ENCODE measurements at regions not wholly inside any gene's neighbourhood (a gene's known extent, or its start where the extent isn't known, plus 50 kb on each side); places are given as distances from the start of the nearest gene placed in this dataset.
"Not testable (repeated sequence)": the region's sequence is repeated elsewhere in the genome, so short reads cannot be mapped to it uniquely, and the experiment has no call there.

DNA sequence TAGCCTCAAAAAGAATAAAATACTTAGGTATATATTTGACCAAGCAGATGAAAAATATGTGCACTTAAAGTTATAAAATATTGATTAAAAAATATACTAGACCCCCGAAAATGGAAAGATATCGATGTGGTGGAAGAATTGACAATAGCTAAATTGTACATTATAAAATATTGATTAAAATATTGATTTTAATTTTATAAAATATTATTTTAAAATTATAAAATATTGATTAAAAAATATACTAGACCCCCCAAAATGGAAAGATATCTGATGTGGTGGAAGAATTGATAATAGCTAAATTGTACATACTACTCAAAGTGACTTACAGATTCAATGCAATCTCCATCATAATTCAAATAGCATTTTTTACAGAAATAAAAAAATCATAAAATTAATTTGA is 1540.9 kb upstream of the RAG2 start:
- Mint-ChIP-seq H3K9me3 (peaks cover 4% of the 10 kb centered on the region), H3K27me3 (no peaks in the 10 kb centered on the region), H3K36me3 (no peaks in the 10 kb centered on the region), H3K27ac (no peak overlapping the region), H3K4me3 (no peak overlapping the region), H3K4me1 (no peaks in the 10 kb centered on the region)
- POLR2A ChIA-PET, result no interaction called here
- no peak for ATAC-seq (ENCODE audit: low read depth)
- no peak for DNase-seq

DNA sequence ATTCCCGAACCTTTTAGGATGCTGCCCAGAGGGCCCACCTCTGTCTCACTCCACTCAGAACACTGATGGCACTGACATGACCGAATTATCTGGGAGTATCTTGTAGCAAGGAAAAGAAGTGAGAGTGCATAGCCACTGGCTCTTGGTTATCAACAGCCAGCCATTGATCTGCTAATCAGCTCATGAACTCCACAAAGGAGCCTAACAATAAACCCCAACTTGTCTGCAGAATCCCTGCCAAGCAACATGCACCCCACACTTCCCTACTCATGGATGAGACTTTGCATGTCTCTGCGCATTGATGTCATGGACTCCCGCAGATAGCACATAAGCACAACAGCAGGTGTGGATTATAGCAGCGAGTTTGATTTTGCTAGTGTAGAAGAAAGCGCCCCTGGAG is 1538.9 kb upstream of the RAG2 start:
- H3K9me3 Mint-ChIP-seq, result peaks cover 3% of the 10 kb centered on the region
- no peaks in the 10 kb centered on the region for H3K27me3 Mint-ChIP-seq
- H3K4me3 Mint-ChIP-seq, result no peak overlapping the region
- no peaks in the 10 kb centered on the region for H3K4me1 Mint-ChIP-seq
- ATAC-seq (ENCODE audit: low read depth) (no peak), DNase-seq (no peak)
- no peak overlapping the region for H3K27ac Mint-ChIP-seq
- POLR2A ChIA-PET, result no interaction called here
- no peaks in the 10 kb centered on the region for H3K36me3 Mint-ChIP-seq

DNA sequence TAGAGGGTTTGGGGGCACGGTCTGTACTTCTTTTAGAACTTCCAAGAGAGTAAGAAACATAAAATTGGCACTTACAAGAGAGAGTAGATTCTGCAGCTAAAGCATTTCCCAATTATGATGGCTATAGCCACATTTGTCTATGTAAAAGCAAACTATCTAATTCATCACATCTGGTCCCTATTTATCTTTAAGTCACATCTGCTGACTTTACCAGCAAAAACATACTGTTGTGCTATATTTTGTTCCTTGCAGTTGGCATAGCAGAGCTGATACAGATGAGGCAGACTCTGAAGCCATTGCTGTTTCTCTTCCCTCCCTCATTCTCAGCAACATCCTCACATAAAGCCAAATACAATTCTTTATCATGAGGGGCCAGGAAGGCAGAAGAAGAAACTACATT is 1533.5 kb upstream of the RAG2 start:
- H3K27me3 Mint-ChIP-seq, result no peaks in the 10 kb centered on the region
- DNase-seq (no peak), ATAC-seq (ENCODE audit: low read depth) (no peak)
- H3K4me3 Mint-ChIP-seq, result no peak overlapping the region
- no peaks in the 10 kb centered on the region for H3K9me3 Mint-ChIP-seq
- no peaks in the 10 kb centered on the region for H3K4me1 Mint-ChIP-seq
- no peaks in the 10 kb centered on the region for H3K36me3 Mint-ChIP-seq
- no peak overlapping the region for H3K27ac Mint-ChIP-seq
- POLR2A ChIA-PET, result no interaction called here

DNA sequence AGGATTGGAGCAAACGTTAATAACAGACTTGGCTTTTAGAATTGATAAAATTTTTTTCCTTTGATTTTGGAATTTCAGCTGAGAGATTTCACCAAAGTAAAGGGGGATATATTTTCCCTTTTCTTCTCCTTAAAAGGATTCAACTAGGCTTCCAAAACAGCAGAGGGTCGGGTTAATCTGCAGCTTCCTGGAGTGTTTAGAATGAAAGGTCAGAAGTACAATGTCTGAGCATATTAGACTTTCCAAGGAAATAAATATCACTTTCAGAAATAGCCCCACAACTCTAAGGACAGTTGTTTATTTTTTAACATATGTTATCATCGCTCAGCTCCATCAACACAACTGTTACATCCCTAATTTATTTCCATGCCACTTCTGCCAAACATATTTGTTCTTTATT is 1532.9 kb upstream of the RAG2 start:
- H3K4me3 Mint-ChIP-seq, result no peak overlapping the region
- H3K9me3 Mint-ChIP-seq, result no peaks in the 10 kb centered on the region
- ATAC-seq (ENCODE audit: low read depth) (no peak), DNase-seq (no peak)
- H3K27me3 Mint-ChIP-seq, result no peaks in the 10 kb centered on the region
- POLR2A ChIA-PET, result no interaction called here
- H3K27ac Mint-ChIP-seq, result no peak overlapping the region
- H3K4me1 Mint-ChIP-seq, result no peaks in the 10 kb centered on the region
- H3K36me3 Mint-ChIP-seq, result no peaks in the 10 kb centered on the region

DNA sequence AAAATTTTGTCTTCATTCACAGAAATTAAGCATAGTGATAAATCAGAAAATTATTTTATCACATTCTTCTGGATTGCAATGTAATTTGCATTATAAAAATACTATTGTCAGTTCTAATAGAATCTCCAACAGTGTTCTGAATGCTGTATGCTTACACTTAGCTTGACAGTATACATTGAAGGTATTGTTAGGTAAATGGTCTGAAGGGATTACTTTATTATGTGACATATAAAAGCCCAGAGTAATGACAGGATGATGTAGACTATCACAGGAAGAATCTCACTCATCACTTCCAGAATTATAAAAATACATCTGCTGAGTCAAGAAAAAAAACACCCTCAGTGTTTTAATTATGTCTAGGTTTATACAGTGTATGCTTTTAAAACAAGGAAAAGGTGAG is 1532.5 kb upstream of the RAG2 start:
- Mint-ChIP-seq H3K27ac (no peak overlapping the region), H3K4me1 (no peaks in the 10 kb centered on the region), H3K36me3 (no peaks in the 10 kb centered on the region), H3K9me3 (no peaks in the 10 kb centered on the region), H3K27me3 (no peaks in the 10 kb centered on the region), H3K4me3 (no peak overlapping the region)
- DNase-seq, result no peak
- no peak for ATAC-seq (ENCODE audit: low read depth)
- POLR2A ChIA-PET, result no interaction called here

DNA sequence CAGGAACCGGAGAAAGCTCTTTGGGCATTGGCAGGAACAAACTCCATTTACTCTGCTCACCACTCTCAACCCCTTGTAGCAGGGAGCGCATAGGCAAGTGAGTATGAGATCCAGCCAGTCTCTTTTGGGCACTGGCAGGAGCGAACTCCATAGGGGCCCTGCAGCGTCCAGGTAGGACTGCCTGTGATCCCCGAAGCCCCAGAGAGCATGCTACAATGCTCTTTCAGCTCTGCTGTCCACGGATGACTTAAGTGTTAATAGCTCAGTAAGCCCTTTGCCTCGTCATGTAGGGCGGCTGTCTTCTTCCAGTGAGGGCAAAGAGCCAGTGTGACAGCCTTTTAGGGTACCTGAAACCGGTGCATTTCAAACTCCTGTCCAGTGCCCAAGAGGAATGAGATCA is 1525.6 kb upstream of the RAG2 start:
- Mint-ChIP-seq H3K36me3 (no peaks in the 10 kb centered on the region), H3K4me1 (no peaks in the 10 kb centered on the region), H3K27ac (no peak overlapping the region), H3K9me3 (peaks cover 6% of the 10 kb centered on the region), H3K4me3 (no peak overlapping the region), H3K27me3 (no peaks in the 10 kb centered on the region)
- POLR2A ChIA-PET, result no interaction called here
- ATAC-seq (ENCODE audit: low read depth) (no peak), DNase-seq (no peak)

DNA sequence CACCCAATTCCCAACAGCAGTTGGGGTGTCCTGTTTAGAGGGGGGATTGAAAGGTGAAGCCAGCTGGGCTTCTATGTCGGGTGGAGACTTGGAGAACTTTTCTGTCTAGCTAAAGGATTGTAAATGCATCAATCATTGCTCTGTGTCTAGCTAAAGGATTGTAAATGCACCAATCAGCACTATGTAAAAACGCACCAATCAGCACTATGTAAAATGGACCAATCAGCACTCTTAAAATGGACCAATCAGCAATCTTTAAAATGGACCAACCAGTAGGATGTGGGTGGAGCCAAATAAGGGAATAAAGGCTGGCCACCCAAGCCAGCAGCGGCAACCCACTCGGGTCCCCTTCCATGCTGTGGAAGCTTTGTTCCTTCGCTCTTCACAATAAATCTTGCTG is 1518.6 kb upstream of the RAG2 start:
- H3K36me3 Mint-ChIP-seq; H3K27me3 Mint-ChIP-seq; H3K4me3 Mint-ChIP-seq; H3K27ac Mint-ChIP-seq; POLR2A ChIA-PET; H3K9me3 Mint-ChIP-seq; DNase-seq; H3K4me1 Mint-ChIP-seq; ATAC-seq (ENCODE audit: low read depth): not testable (repeated sequence)

DNA sequence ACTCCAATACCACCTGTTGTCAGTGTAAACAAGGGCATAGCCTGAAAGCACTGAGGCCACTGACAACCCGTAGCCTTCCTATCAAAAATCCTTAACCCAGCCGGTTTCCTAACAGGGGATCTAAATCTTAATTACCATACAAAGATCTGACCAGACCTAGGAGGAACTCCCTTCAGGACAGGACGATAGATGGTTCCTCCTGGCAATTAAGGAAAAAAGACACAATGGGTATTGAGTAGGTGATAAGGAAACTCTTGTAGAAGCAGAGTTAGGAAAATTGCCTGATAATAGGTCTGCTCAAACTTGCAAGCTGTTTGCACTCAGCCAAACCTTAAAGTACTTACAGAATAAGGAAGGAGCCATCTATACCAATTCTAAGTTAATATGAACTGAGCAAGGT is 1517.3 kb upstream of the RAG2 start:
- H3K27ac Mint-ChIP-seq; H3K27me3 Mint-ChIP-seq; DNase-seq; POLR2A ChIA-PET; H3K36me3 Mint-ChIP-seq; H3K9me3 Mint-ChIP-seq; ATAC-seq (ENCODE audit: low read depth); H3K4me1 Mint-ChIP-seq; H3K4me3 Mint-ChIP-seq: not testable (repeated sequence)

DNA sequence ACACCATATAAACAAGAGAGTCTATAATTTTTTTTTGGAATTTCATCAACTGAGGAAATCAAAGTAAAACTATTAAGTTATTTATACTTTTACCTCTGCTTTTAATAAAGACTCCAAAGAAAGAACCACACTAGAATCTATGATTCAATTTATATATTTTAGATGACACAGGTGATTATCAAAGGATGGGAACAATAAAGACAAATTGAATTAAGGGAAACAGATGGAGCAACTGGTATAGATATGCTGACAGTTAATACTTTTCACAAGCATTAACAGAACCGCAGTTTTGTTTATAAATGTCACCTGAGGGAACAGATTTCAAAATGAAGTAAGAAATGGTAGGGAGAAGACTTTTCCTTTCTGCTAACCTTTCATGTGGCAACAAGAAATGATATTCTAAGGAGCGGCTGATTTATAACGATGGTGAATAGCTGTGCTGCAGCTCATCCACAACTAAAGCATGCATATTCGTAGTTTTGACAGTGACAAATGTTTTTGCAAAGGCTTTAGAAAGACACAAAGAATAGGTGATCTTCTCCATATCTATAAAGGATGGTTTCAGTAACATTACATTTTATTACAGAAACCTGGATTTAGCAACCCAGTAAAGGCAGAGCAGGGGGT is 1502.9 kb upstream of the RAG2 start:
- H3K4me3 Mint-ChIP-seq, result no peak overlapping the region
- DNase-seq, result no peak
- H3K27ac Mint-ChIP-seq, result no peak overlapping the region
- peaks cover 1% of the 10 kb centered on the region for H3K9me3 Mint-ChIP-seq
- no peak for ATAC-seq (ENCODE audit: low read depth)
- POLR2A ChIA-PET, result no interaction called here
- H3K27me3 Mint-ChIP-seq, result no peaks in the 10 kb centered on the region
- H3K36me3 Mint-ChIP-seq, result no peaks in the 10 kb centered on the region
- no peaks in the 10 kb centered on the region for H3K4me1 Mint-ChIP-seq

DNA sequence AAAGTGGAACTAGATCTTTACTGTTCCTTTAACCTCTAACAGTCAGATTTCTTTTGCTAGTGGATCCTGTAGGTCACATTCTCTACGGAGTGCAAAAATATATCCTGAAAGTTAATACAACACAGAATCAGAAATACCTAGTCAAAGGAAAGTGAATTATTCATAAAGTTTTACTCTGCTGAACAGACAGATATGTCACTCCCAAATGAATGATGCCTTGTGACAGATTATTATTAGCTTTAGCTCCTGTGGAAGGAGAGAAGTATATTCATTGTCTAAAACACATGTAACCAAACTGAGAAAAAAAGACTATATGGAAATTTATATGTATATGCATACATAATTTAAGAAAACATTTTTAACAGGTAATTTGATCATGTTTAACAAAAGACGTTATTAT is 1497.2 kb upstream of the RAG2 start:
- H3K36me3 Mint-ChIP-seq, result no peaks in the 10 kb centered on the region
- H3K4me3 Mint-ChIP-seq, result no peak overlapping the region
- no peak overlapping the region for H3K27ac Mint-ChIP-seq
- ATAC-seq (ENCODE audit: low read depth) (no peak), DNase-seq (no peak)
- H3K4me1 Mint-ChIP-seq, result no peaks in the 10 kb centered on the region
- peaks cover 2% of the 10 kb centered on the region for H3K9me3 Mint-ChIP-seq
- POLR2A ChIA-PET, result no interaction called here
- H3K27me3 Mint-ChIP-seq, result no peaks in the 10 kb centered on the region

DNA sequence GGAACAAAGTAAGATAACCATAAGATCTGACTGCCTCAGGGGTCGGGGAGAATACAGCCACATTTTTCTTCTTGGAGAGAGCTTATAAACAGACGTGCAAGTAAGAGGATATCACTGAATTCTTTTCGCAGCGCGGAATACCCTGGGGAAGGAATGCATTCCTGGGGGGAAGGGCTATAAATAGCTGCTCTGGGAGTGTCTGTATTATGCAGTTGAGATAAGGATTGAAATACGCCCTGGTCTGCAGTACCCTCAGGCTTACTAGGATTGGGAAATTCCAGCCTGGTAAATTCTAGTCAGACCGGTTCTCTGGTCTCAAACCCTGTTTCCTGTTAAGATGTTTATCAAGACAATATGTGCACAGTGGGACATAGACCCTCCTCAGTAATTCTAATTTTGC is 1491.7 kb upstream of the RAG2 start:
- no peak for ATAC-seq (ENCODE audit: low read depth)
- Mint-ChIP-seq H3K36me3 (no peaks in the 10 kb centered on the region), H3K9me3 (peaks cover 3% of the 10 kb centered on the region), H3K27ac (no peak overlapping the region), H3K4me3 (no peak overlapping the region), H3K27me3 (no peaks in the 10 kb centered on the region), H3K4me1 (no peaks in the 10 kb centered on the region)
- DNase-seq, result no peak
- POLR2A ChIA-PET, result no interaction called here

DNA sequence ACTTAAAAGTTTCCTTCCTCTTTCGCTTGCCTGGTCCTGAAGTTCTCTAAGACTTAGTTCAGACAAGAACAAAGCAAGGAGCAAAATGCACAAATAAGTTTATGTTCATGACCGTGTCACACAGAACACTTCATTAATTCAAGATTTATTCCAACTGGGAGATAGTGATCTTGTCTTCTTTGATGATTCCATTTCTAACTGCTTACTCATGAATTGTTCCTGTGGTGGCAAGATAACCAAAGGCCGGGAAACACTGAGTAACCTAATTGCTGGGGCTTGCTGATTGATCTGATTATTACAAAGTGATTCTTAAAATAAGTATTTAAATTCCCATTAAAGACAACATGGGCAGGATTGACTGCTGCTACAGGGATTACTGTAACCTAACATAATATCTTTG is 1462.9 kb upstream of the RAG2 start:
- H3K27me3 Mint-ChIP-seq, result no peaks in the 10 kb centered on the region
- POLR2A ChIA-PET, result no interaction called here
- no peaks in the 10 kb centered on the region for H3K4me1 Mint-ChIP-seq
- DNase-seq, result no peak
- H3K4me3 Mint-ChIP-seq, result no peak overlapping the region
- no peak overlapping the region for H3K27ac Mint-ChIP-seq
- H3K9me3 Mint-ChIP-seq, result peaks cover 6% of the 10 kb centered on the region
- no peaks in the 10 kb centered on the region for H3K36me3 Mint-ChIP-seq
- ATAC-seq (ENCODE audit: low read depth), result no peak

DNA sequence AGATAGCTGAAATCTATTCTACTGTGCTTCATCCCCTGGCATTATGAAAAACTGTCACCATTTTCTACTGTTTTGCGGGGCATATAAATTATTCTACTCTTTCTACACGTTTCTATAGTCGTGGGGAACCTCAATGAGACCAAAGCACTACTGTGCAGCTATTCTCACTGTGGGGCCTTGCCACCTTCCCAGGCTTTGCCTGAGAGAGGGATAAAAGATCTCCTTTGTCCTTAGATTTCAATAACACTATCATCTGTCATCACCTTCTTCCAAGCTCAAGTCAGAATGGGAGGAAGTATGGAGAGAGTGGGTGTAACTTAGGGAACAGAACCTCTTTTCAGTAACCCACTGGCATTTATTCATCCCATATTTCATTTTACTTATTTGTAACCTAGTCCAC is 1462.1 kb upstream of the RAG2 start:
- Mint-ChIP-seq H3K27ac (no peak overlapping the region), H3K4me1 (no peaks in the 10 kb centered on the region), H3K36me3 (no peaks in the 10 kb centered on the region), H3K9me3 (peaks cover 5% of the 10 kb centered on the region), H3K27me3 (no peaks in the 10 kb centered on the region), H3K4me3 (no peak overlapping the region)
- POLR2A ChIA-PET, result no interaction called here
- no peak for DNase-seq
- no peak for ATAC-seq (ENCODE audit: low read depth)

DNA sequence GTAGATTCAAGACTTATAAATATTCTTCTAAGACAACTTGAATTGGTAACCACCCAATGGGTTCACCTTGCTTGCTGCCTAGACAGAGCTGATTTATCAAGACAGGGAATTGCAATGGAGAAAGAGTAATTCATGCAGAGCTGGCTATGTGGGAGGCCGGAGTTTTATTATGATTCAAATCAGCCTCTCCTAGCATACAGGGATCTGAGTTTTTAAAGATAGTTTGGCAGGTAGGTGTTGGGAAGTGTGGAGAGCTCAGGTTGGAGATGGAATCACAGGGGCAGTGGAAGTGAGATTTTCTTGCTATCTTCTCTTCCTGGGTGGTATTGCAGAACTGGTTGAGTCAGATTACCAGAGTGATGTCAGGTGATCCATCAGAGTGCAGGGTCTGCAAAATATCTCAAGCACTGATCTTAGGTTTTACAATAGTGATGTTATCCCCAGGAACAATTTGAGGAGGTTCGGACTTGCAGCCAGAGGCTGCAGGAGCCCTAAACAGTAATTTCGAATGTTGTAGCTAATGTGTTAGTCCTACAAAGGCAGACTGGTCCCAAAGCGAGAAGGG is 1448.6 kb upstream of the RAG2 start:
- Mint-ChIP-seq H3K4me1 (no peaks in the 10 kb centered on the region), H3K4me3 (no peak overlapping the region), H3K27me3 (no peaks in the 10 kb centered on the region), H3K27ac (no peak overlapping the region), H3K36me3 (no peaks in the 10 kb centered on the region), H3K9me3 (peaks cover 2% of the 10 kb centered on the region)
- POLR2A ChIA-PET, result no interaction called here
- DNase-seq (no peak), ATAC-seq (ENCODE audit: low read depth) (no peak)

DNA sequence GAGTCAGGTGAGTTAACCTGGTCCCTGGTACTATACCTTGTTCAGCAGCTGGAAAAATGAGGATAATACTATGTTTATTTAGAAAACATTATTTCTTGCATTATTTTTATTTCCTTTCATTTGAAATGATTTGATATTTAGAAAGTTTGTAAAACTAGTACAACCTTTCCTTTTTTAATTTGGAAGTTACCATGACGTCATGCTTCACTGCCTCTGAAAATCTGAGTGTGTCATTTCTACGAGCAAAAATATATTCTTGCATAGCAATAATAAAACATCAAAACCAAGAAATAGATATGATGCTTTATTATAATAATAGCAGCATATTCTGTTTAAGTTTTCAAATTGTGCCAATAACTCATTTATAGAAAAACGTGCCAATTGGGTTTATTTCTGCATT is 1445.0 kb upstream of the RAG2 start:
- no peaks in the 10 kb centered on the region for H3K36me3 Mint-ChIP-seq
- H3K27ac Mint-ChIP-seq, result no peak overlapping the region
- H3K4me3 Mint-ChIP-seq, result no peak overlapping the region
- H3K9me3 Mint-ChIP-seq, result no peaks in the 10 kb centered on the region
- H3K4me1 Mint-ChIP-seq, result no peaks in the 10 kb centered on the region
- POLR2A ChIA-PET, result no interaction called here
- DNase-seq (no peak), ATAC-seq (ENCODE audit: low read depth) (no peak)
- no peaks in the 10 kb centered on the region for H3K27me3 Mint-ChIP-seq

All from activated naive CD8-positive, alpha-beta T cell treated with anti-CD3 and anti-CD28 coated beads, Interleukin-2, amount 10 ng/mL, durations not matched to agents 7 days and 5 days (primary cell).